GM21515 (cell line): ENCODE measurements at regions not wholly inside any gene's neighbourhood (a gene's known extent, or its start where the extent isn't known, plus 50 kb on each side); places are given as distances from the start of the nearest gene placed in this dataset.
A peak's percentile ranks its signal among the peaks of the same experiment; 100 is the strongest.

ENCODE experiments used
- ATAC-seq: cut with Tn5 transposase; IDR thresholded peaks from one replicate; pipeline ENCODE4 v1.9.1; 2021; ENCODE audit not compliant: unreplicated experiment

DNA sequence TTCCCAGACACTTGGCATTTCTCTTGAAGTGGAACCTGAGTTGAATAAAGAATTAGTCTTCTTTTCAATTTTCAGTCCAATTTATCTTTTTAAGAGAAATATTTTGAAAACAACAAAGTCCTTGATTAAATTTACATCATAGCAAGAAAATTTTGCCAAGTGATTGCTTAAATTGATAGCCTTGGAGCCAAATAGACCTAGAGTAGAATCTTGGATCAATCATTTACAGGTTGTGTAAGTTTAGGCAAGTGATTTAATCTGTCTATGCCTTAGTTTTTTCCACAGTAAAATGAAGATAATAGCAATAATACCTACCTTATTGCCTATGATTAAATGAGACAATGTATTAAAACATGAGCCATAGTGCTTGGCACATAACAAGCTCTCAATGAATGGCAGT is 113.9 kb downstream of the LHX9 start:
- ATAC-seq = no peak

DNA sequence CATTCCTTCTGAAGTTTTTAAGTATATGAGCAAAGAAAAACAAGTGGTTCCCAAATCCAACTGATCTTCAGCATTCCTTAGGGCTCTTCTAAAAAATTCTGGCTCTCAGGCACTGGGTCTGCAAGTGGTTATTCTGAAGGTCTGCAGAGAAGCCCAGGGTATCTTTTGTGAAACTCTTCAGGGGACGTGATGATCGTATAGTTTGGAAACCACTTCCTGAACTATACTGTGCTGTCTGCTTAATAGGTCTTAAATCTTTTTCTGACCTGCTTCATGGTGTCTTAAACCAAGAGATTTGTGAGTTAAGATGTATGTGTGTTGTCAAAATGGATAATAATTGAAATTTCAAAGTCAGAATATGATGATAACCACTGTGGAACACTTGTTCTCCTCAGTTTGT is 115.5 kb downstream of the LHX9 start:
- no peak for ATAC-seq

DNA sequence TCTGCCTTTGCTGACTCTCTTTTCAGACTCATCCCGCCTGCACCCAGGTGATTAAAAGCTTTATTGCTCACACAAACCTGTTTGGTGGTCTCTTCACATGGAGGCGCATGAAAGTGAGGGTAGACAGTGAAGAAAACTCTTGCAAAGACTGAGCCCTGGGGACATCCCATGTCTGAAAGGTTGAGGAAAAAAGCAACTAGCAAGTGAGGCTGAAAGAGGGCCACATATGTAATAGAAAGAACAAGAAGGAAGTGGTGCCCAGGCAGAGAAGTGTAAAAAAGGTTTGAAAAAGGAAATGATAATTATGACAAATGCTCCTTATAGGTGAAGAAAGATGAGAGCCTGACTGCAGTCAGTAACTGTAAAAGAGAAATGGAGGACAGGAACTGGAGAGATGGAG is 115.9 kb upstream of the NEK7 start:
- ATAC-seq = no peak

DNA sequence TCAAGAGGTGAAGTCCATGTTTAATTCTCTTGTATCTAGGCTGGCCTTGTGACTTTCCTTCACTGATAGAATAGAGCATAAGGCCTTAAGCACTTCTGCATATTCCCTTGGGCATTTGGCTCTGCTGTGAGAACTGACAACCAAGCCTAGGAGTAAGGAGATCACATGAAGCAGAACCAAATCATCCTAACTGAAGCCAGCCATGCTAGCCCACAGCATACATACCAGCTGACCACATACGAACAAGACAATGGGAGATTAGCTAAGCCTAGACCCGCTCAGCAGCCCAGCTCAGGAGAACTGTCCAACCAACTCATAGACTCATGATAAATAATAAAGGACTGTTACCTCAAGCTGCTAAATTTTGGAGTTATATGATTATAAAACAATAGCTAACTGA is 114.6 kb upstream of the NEK7 start:
- ATAC-seq = no peak

DNA sequence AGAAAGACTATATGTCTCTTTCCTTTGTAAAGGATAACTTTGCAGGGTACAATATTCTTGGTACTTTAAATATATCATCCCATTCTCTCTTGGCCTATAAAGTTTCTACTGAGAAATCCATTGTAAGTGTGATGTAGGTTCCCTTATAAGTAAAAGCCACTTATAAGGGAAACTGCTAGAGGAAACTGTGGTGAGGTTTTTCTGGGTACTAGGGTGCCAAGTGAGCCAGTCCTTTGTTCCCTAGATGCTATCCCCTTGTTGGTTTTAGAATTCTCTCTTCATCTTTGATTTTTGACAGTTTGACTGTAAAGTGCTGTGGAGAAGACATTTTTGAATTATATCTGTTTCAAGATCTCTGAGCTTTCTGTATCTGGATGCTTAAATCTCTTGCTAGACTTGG is 108.9 kb upstream of the NEK7 start:
- no peak for ATAC-seq

DNA sequence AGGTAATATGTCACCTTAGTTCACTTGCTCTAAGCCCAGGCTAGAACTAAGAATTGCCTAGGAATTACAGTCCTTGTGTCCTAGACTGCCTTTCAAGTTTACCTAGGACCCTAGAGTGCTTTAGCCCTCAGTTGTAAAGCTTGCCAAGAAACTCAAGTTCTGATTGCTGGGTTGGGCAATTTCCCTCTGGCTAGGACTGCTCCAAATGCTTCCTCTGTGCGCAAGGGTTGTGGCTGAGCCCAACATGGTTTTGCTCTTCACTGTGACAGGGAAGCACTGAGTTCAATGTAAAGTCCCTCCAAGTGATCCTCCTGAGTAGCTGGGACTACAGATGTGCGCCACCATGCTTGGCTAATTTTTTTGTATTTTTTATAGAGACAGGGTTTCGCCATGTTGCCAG is 102.3 kb upstream of the NEK7 start:
- ATAC-seq = no peak

- ATAC-seq = peak; percentile 74
Measured at GRCh38 chr1:198056255-198056654, 100.5 kb upstream of the NEK7 start.

- no peak for ATAC-seq
Measured at GRCh38 chr1:198064181-198064580, 92.6 kb upstream of the NEK7 start.

DNA sequence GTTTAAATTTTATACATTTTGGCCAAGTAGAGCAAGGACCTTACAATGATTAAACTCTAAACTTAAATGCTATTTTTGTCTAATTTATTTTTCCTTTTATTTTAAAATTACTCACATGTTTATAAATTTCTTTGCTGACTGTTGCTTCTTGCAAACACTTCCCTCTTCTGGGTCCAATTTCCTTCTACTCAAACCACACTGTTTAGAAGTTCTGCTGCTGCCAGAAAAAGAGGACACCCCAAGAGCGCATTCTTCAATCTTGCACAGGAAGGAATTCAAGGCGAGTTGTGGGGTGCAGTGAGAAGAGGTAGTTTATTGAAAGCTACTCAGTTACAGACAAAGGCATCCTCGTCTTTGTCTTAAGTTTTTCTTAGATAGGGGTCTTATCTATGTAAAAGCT is 88.5 kb upstream of the NEK7 start:
- no peak for ATAC-seq

DNA sequence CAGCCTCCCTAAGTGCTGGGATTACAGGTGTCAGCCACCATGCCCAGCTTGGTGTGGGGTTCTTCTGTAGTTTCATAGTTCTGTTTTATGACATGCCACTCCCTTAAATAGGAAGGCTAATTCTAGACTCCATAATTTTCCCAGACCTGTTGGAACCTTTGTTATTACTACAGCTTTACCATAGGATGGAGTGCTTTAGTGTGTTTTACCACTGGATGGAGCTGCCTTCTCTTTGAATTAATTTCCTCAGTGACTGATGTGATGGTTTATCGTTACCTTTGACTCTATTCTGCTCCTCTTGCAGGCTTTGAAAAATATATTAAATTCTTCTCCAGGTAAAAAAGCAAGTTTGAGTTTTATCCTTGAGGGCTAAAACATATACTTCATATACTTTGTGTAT is 84.6 kb upstream of the NEK7 start:
- ATAC-seq = no peak

DNA sequence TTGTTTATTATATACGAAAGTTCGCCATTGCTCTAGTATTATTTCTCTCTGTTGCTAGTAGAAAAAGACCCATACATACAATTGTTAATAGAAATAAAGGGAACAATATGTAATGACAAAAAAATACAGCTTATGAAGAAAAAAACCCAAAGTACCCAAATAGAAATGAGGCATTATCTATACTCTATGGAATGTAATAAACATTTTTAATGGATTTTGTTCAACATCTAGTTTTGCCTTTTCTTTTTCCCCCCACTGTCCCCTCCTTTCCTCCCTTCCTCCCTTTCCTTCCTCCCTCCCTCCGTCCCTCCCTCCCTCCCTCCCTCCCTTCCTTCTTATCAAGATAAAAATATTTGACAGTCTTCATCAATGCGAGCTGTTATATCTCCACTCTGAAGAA is 81.5 kb upstream of the NEK7 start:
- ATAC-seq = no peak

- ATAC-seq = no peak
Measured at GRCh38 chr1:198079432-198079951, 77.3 kb upstream of the NEK7 start.

DNA sequence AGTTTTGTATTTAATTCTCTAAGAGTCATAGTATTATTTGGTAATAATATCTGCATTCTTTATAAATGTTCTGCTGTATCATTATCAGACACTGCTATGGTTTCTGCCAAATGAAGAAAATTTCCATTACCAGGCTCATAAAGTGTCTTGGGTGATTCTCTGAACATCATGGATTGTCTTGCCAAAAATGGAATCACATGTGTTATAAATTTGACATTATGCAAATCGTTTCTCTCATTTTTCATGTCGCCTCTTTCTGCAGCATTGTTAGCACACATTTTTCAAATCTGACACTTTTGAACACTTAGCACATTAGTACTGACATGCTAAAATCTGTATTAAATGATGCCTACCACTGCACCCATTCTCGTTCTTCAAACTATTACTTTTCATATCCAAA is 74.2 kb upstream of the NEK7 start:
- ATAC-seq = no peak

- ATAC-seq = no peak
Measured at GRCh38 chr1:198083549-198083948, 73.2 kb upstream of the NEK7 start.

GRCh38 chr1:198084241-198084908 is 72.4 kb upstream of the NEK7 start:
- ATAC-seq = no peak

DNA sequence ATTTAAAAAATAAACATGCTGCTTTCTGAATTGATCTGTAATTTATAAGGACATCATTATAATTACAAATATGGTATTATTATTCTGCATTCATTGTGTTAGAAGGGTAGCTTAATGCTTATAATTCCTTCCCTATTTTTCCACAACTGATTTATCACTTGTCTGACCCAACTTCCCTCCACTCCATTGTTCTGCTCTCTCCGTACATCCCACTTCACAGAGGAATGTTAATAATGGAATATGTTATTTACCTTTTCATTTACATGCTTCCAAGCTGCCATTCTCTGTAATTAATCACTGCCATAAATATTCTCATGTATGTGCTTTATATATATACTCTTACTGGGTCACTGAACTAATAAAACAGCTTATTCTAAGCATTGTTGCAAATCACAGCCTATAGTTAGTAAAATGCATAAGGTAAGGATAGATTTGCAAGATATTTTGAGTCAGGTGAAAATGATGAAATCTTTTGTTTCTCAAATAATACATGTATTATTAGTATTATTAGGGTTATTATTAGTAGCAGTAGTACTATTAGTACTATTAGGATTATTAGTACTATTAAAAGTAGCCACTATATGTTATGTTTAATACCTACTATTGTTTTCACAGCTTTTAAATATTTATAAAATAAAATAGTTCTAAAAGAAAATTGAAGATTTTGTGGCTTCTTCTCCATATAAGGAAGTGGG is 70.6 kb upstream of the NEK7 start:
- ATAC-seq = no peak

- ATAC-seq = no peak
Measured at GRCh38 chr1:198087831-198088230, 69.0 kb upstream of the NEK7 start.

DNA sequence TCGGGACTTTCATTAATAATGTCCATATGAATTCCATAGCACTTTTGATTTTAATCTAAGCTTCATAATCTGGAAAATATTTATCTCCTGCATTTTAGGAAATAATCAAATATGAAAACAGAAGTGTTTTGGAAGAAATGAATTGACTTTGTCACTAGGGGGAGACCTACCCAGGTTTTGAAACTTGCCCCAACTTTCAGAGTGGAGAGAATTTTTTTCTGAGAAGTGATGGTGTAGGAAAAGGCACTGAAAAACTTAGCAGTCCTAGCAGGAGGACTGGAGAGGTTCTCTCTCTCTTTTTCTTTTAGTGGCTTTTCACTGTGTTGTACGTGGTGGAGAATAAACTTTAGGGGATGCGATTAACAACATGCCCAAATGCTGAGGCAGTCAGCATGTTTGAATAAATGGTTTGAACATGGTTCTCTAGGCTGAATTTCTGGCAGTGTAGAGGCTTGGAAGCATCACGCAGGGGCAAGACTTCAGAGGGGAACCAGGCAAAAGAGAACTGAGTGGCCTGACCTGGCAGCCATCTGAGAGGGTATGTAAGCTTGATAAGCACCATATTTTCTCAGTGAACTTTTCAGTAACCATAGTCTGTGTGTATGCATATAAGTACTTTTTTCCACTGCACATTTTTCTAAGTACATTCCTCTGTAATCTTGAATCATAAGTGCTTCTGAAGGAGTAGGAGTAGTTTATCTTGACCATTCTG is 68.3 kb upstream of the NEK7 start:
- ATAC-seq = peak; percentile 63

DNA sequence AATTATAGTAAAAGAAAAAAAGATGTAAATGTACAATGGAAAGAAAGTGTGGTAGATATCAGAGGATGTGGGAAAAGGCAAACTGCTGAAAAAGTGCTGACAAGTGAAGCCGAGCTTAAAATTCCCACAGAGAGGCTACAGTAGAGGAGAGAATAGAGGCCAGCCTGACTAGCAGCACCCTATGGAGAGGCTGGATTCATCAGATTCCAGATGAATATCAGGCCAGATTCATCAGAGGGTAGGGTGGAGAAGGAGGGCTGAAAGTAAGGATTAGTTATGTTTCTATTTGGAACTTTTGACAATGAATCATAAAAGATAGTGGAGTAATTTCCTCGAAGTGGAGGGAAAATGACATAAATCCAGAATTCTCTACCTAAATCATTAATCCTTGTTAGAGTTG is 60.4 kb upstream of the NEK7 start:
- no peak for ATAC-seq

DNA sequence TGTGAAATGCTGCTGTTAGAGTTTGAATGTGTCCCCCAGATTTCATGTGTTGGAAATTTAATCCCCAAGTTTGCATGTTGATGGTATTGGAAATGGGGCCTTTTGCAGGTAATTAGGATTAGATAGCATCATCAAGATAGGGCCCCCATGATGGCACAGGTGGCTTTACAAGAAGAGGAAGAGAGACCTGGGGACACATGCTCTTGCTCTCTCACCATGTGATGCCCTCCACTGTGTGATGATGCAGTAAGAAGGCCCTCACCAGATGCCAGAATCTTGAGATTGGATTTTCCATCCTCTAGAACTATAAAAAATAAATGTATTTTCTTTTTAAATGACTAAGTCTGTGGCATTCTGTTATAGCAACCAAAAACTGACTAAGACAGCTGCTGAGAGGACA is 57.0 kb upstream of the NEK7 start:
- ATAC-seq = no peak

DNA sequence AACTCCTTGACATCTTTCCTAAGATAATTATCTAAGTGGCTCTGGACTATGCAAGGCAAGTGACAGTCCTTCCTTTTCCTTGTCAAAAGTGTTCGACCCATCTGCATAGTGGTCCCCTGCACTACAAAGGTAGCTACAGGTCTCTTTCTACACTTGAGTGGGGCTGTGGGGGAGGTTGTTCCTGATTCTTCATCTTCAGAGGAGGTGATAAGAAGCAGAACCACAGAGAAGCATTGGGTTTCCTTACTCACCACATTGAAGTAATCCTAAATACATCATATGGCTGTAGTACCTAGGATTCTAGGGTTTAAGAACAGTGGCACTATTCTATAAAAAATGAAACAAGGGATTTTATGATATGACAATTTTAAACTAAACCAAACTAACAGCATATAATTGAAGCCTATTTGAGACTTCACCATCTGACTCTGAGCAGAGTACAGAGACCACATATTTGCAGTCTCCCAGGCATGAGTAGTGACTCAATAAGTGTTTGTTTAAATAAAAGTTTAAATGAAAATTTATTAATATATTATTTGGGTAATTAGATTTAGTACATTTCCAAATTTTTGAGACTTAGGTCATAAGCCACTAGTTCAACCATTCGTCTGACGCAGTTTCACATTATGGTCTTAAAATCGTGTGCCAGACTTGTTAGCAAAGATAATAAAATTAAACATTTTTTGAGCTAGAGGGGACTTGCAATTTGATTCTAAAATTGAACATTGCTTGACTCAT is 54.9 kb upstream of the NEK7 start:
- no peak for ATAC-seq

DNA sequence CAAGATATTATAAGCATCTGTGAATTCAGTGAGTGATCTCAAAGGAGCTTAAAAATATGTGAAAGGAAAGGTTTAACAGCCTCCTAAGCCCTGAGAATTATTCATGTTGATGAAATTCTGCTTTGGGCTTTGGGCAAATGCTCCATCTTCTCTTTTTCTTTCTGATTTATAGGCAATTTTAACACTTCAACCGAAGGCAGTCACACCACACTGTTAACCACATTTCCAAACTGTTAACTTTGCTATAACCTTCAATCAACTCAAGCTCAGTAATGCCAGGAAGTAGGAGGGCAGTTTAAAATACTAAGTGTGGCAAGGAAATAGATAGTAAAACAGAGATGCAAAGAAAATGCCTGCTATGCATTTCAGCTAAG is 54.4 kb upstream of the NEK7 start:
- no peak for ATAC-seq
